Inflammatory macrophage treated with lipopolysaccharide for 1 hour (primary cell): ENCODE measurements at regions not wholly inside any gene's neighbourhood (a gene's known extent, or its start where the extent isn't known, plus 50 kb on each side); places are given as distances from the start of the nearest gene placed in this dataset.
"Not testable (repeated sequence)": the region's sequence is repeated elsewhere in the genome, so short reads cannot be mapped to it uniquely, and the experiment has no call there.

ENCODE experiments used
- DNase-seq, 2 donors: peaks; one replicate each; pipeline ENCODE4 v3.0.0-alpha.2; 2020 to 2022

DNA sequence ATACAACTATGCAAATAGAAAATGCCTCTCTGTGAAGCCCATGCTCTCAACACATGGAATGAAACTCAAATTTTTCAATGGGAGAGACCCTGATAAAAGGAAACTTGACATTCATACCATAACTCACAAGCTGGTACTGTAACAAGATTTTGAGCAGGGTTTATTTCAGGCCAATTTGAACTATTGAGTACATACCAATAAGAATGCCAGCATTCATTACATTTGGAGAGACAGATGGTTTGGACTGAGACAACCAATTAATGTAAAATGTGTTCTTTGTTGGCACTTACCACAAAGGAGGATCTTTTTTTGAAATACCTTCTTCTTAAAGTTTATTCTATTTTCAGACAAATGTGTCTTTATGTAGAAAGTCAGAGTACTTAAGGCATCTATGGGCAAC lies 1357.0 kb upstream of the GOT2 start:
- DNase-seq: no peak

GRCh38 chr16:60087530-60087929 lies 1353.4 kb upstream of the GOT2 start:
- DNase-seq: no peak

DNA sequence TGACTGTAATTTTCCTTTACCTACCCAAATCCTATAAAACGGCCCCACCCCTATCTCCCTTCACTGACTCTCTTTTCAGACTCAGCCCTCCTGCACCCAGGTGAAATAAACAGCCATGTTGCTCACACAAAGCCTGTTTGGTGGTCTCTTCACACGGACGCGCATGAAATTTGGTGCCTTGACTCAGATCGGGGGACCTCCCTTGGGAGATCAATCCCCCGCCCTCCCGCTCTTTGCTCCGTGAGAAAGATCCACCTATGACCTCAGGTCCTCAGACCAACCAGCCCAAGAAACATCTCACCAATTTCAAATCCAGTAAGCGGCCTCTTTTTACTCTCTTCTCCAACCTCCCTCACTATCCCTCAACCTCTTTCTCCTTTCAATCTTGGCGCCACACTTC lies 1344.7 kb upstream of the GOT2 start:
- not testable (repeated sequence) for DNase-seq

DNA sequence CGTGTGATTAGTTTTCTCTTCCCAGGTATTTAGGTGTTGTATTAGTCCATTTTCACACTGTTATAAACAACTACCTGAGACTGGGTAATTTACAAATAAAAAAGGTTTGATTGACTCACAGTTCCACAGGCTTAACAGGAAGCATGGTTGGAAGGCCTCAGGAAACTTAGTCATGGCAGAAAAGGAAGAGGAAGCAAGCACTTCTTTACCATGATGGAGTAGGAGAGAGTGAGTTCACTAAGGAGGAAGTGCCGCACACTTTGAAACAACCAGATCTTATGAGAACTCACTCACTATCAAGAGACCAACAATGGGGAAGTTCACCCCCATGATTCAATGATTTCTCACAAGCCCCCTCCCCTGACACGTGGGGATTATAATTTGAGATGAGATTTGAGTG lies 1343.7 kb upstream of the GOT2 start:
- peak; percentile 27 to 39 for DNase-seq

- DNase-seq: no peak
These were observed 1340.3 kb upstream of the GOT2 start for GRCh38 chr16:60074378-60074777.

DNA sequence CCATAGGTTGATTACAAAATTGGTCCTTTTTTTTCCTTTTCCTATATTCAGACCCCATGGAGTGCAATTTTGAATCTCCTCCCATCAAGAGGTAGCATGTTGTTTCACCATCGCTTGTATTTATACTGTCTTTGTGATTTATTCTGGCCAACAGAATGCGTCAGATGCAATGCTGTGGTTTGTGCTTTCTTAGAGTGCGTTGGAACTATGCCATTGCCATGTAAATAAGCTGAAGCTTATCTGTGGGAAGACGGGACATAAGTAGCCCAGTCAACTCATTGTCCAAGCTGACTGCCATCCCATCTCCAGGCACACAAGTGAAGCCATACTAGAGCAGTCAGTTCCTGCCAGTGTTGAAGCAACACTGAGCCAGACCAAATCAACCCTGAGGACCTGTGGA lies 1339.3 kb upstream of the GOT2 start:
- DNase-seq: no peak

DNA sequence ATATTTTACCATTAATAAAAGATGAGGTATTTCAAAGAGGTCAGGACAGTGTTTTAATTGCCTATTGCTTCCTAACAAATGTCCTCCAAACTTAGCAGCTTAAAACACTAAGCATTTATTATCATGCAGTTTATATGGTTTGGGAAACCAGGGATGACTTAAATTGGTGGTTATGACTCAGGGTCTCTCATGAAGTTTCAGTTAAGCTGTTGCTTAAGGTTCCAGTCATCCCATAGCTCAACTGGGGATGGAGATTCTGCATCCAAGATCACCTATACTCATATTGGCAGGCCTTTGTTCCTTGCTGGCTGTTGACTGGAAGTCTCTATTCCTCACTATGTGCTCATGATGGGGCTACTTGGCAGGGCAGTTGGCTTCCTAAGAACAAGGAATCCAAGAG lies 1329.9 kb upstream of the GOT2 start:
- no peak for DNase-seq

DNA sequence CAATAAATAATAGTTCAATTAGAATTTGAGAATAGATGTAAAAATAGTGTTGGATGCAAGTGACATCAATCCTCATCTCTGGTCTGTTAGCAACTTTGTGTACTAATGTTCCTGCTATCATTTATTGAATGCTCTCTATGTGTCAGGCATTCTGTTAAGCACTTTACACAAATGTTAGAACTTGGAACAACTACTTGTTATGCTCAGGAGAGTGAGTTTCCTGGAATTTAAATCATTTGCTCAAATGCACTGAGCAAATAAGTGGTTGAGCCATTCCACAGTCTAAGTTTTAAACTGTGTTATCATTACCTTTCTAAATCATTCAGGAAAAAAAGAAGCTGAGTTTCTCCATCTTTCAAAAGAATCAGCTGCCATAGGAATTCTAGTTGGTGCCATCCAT lies 1327.3 kb upstream of the GOT2 start:
- no peak for DNase-seq

DNA sequence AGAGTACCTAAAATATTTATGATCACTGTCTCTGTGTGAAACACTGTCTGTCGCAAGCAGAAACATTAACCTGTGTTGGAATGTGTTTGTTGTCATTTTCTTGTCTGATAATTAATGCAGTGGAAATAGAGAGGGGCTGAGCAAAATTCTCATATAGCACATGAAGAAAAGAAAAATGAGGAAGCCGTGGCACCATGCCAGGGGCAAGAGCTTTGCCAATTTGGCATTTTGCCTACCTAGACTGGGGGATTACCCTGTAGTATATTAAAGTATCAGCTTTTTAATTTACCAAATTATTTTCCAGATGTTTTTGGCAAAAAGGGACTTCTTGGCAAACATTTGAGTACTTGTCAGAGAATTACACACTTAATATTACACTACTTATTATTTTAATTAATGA lies 1326.6 kb upstream of the GOT2 start:
- no peak for DNase-seq

DNA sequence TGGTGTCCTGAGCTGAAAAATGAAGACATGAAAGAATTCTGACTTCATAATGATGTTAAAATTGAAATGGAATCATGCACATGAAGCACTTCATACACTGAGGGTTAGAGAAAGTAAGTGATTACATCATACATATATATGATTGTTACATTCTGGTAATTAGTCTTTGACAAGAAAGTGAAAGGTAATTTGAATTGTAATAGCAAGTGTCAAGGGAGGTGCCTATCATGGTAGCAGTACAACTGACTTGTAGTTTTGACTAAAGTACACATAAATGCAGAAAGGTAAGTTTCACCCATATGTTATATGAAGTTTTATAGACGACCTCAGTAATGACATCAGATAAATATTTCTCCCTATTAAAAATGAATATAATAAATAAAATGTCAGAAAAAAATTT lies 1325.0 kb upstream of the GOT2 start:
- no peak for DNase-seq

DNA sequence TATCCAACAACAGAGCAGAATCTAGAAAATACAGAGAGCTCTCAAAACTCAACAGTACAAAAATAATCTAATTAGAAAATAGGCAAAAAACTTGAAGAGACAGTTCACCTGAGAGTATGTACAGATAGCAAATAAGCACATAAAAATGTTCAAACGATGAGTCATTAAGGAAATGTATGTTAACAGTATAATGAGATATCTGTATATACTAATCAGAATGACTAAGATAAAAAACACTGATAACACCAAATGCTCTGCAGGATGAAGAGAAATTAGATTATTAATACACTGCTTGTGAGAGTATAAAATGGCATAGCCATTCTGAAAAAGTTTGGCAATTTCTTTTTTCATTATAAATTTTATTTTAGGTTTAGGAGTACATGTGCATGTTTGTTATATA lies 1307.6 kb upstream of the GOT2 start:
- no peak for DNase-seq

DNA sequence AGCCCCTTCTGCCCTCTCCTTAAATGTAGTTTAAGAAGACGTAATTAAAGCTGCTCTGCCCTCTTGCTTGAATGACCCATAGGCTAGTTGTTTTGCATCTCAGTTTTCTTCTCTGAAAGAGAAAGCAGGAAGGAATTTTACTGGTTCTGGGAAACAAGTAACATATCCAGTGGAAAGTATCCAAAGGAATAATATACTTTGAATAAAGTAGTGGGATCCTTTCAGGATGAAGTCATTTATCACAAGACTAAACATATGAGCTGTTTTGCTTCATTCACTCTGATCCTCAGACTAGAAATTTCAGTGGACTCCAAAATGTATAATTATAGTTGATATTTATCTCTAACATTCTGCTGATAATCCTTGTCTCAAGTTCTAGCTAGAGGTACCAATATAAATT lies 1297.6 kb upstream of the GOT2 start:
- DNase-seq: no peak

DNA sequence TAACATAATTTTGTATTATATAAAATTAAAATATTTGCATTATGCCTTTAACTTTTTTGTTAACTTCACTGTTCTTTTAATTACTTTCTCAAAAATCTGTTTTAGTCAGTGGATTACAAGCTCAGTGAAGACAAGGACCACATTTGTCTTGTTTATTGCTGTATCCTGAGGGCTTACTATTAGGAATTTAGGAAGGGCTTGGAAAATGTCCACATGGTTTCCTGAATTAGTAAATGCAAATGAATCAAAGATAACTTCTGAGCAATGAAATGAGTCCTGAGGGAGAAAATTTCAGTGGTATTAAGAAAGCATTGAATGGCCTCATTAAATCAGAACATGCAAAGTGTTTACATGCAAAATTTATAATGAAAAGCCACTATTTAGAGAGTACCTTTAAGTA lies 1293.2 kb upstream of the GOT2 start:
- no peak for DNase-seq

- DNase-seq: no peak
These were observed 1279.0 kb upstream of the GOT2 start for GRCh38 chr16:60013076-60013475.

GRCh38 chr16:60001523-60001922 lies 1267.4 kb upstream of the GOT2 start:
- no peak for DNase-seq

DNA sequence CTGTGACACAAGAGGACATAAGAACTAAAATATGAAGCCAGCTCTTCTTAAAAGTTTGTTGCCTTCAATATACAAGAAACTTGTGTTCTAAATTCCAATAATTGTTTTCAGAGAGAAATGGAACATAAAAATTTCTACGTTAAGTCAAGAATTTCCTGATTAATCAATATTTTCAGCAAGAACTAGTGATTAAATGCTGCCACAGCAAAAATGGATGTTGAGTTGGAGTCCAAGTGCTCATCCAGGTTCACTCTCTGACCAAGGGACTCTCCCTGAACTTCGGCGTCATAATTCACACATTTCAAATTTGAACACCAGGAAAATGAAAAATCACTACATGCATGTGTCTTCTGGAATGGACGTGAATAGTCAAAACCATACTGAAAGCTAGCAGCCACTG lies 1263.6 kb upstream of the GOT2 start:
- no peak for DNase-seq

DNA sequence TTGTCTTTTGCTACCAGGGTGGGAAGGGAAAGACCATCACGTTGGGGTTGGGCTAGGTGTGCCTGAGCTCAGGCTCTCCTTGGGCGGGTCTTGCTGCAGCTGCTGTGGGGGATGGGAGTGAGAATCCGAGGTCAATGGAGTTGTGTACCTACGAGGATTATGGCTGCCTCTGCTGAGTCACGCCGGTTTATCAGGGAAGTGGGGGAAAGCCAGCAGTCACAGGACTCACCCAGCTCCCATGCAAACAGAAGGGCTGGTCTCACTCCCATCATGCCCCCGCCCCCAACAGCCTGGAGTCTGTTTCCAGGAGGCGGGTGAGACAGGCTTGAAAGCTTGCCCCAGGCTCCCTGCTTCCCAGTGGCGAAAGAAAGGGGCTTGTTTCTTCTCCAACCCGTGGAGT lies 1259.0 kb upstream of the GOT2 start:
- DNase-seq: no peak

DNA sequence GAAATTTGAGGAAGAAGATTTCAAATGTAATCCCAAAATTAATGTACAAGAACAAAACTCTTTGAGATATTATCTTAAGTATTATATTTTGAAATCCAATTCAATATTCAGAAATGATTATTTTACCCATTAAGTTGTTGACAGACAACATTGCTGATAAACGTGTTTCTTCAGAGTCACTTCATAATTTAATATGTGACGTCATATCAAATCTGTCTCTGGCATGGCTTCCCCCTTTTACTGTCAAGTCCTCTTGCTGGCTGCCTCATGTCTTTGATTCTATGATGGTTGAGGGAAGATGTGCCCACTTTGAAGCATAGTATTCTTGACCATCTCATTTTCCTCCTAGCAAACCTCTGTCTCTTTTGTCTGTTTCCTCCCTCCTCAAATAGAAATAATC lies 1257.1 kb upstream of the GOT2 start:
- no peak for DNase-seq

DNA sequence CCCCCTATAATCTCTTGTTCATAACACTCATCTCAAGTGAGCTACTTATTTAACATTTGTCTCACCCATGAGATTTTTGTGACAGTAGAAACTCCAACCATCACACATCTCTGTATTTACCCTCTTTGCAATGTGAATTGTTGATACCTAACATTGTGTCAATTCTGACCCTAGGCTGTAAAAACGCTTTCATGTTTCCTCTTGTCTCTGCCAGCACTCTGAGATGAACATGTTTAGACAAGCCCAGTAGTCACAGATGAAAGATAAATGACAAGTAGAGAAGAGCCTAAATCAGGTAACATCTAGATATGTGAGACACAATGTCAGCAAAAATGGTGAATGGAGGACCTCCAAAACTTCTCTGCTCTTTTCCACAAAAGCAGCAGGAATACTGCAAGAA lies 1254.5 kb upstream of the GOT2 start:
- DNase-seq: no peak

GRCh38 chr16:59975953-59976352 lies 1241.8 kb upstream of the GOT2 start:
- no peak for DNase-seq

DNA sequence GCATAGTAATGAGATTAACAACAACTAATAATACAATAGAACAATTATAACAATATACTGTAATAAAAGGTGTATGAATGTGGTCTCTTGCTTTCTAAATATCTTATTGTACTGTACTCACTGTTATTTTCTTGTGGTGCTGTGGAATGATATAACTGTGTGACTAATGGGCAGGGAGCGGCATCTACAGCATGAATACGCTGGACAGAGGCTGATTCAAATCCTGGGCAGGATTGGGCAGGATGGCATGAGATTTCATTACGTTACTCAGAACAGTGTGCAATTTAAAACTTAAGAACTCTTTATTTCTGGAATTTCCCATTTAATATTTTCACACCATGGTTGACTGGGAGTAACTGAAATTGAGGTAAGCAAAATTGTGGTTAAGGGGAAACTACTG lies 1239.8 kb upstream of the GOT2 start:
- DNase-seq: no peak

- no peak for DNase-seq
These were observed 1237.1 kb upstream of the GOT2 start for GRCh38 chr16:59971264-59971663.

DNA sequence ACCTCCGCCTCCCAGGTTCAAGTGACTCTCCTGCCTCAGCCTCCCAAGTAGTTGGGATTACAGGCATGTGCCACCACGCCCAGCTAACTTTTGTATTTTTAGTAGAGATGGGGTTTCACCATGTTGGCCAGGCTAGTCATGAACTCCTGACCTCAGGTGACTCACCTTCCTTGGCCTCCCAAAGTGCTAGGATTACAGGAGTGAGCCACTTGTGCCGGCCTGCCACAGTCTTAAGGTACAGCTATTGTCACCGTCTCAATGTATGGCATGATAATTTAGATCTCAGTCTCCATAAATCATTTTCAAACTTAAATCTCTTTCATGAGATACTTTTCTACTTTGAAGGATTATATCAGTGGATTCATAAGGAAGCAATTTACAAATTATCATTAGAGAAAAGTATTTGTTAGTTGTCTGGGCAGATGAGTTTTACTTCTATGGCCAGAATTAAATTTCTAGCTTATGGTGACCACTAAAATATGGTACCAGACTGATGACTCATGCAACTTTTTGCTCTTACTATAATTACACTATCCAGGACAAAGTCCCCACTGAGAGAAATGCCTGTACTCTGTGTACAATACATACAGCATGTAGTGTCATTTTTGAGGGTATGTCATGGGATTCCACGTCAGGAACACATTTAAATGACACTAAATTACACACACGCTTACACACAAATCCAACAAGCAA lies 1230.3 kb upstream of the GOT2 start:
- DNase-seq: no peak

DNA sequence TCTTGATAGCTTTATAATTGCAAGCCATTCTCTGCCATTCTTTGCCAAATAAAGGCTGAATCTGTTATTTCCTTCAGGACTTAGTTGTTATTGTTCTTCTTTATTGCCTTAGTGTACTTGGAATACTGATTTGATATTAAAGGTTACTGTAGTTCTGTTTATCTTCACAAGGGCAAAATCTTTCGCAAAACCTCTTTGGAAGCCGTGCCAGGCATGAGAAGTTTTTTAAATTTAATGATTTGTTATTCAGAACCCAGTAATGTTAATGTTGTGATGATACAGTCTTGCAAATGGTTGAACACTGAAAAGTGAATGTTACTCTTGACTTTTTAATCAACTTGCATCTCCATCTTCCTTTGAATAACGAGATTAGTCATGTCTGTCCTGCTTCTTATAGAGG lies 1225.2 kb upstream of the GOT2 start:
- DNase-seq: no peak

GRCh38 chr16:59950431-59950830 lies 1216.3 kb upstream of the GOT2 start:
- DNase-seq: no peak

DNA sequence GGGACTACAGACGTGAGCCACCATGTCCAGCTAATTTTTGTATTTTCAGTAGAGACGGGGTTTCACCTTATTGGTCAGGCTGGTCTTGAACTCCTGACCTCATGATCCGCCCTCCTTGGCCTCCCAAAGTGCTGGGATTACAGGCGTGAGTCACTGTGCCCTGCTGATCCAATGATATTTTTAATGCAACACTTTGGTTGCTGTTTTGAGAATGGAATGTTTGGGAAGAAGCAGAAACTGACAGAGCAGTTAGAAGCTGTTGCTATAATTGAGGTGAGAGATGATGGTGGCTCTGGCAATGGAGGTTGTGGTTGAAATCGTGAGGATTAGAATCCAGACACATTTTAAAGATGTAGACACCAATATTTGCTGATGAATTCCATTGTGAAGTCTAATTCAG lies 1209.9 kb upstream of the GOT2 start:
- not testable (repeated sequence) for DNase-seq
